Tibial nerve (tissue), 4 donors: ENCODE measurements at regions not wholly inside any gene's neighbourhood (a gene's known extent, or its start where the extent isn't known, plus 50 kb on each side); places are given as distances from the start of the nearest gene placed in this dataset.

Experiments used
- CTCF ChIP-seq, 5 experiments: fragments of 200-600 bp in 3 of 5; fragments of 450-650 bp in 2 of 5; sonication (generic) in 3 of 5; IDR thresholded peaks; one replicate each; pipeline ENCODE4 v1.5.1; 2016 to 2019; ENCODE audit warnings: antibody characterized with exemption in 5 of 5, mild to moderate bottlenecking in 3 of 5, moderate library complexity in 2 of 5
- EP300 ChIP-seq, 2 donors: sonication (generic); formaldehyde crosslinking; IDR thresholded peaks; one replicate each; pipeline ENCODE4 v1.6.1; 2017; ENCODE audit warnings: antibody characterized with exemption in 2 of 2, mild to moderate bottlenecking in 1 of 2
- POLR2A ChIP-seq, 2 donors: fragments of 450-650 bp; IDR thresholded peaks; one replicate each; pipeline ENCODE4 v1.6.1; 2017; ENCODE audit warnings: antibody characterized with exemption in 2 of 2, mild to moderate bottlenecking in 2 of 2, moderate library complexity in 2 of 2

- TF ChIP-seq CTCF (IDR thresholded peaks at IDR 0.05) (no peak), EP300 (IDR thresholded peaks at IDR 0.05) (no peak), POLR2A (IDR thresholded peaks at IDR 0.05) (no peak)
Observed at GRCh38 chr21:32056791-32057190, 184.0 kb downstream of the HUNK start.
